GM10248 (cell line): ENCODE measurements at regions not wholly inside any gene's neighbourhood (a gene's known extent, or its start where the extent isn't known, plus 50 kb on each side); places are given as distances from the start of the nearest gene placed in this dataset.

Experiments
- CTCF ChIA-PET: fragments of 300-600 bp; sonication (Branson Sonifier 250); formaldehyde crosslinking; extraction: SDS; loops from one replicate; lab custom pipeline; 2021; ENCODE audit warnings: antibody characterized with exemption; lab: Yijun Ruan, JAX
- POLR2A ChIA-PET: fragments of 350-650 bp; sonication (Branson Sonifier 250); formaldehyde crosslinking; extraction: SDS; loops from one replicate; lab custom pipeline; 2020; ENCODE audit warnings: antibody characterized with exemption; lab: Yijun Ruan, JAX
- DNase-seq: peaks from one replicate; pipeline ENCODE4 v3.0.0; 2012; ENCODE audit errors: extremely low spot score
- CTCF ChIP-seq: IDR thresholded peaks from 2 replicates; pipeline ENCODE4 v1.5.1; 2012; ENCODE audit warnings: mild to moderate bottlenecking, low read depth; ENCODE audit errors: extremely low read depth, missing control alignments, control extremely low read depth

DNA sequence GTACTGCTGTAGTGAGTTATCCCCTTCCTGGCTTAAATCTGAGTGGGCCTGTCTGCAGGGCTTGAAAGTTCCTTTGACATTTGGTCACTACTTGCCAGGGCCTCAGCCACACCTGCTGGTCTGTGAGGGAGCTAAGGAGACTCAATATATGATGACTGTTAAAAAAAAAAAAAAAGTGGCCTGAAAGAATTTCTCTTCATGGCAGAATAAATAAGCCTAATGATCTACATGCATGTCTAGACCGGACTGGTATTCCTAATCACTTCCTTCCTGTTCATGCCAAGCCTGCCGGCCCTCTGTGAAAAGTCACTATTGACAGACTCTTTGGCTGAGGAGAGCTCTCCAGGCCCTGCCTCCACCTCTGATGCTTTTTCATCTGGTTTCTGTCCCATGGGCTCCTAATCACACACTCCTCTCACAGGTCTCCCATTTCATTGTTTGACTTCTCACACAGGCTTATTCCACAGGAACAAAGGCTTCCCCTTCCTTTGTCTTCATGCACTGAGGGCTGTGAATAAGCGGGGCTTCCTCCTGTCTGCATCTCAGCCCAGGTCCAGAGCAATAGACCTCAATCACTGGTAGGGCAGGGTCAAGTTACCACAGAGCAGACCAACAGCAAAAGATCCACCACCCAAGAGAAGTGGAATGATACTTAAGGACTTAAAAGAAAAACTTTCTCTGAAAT is 99.1 kb upstream of the SEC61G start:
- CTCF ChIA-PET: interaction anchor here (1.0 to 1.4 kb wide), 2 partner anchors 12 to 84 kb away, joined by 3 to 4 read pairs; no protein-coding TSS in a partner anchor
- no peak for DNase-seq
- POLR2A ChIA-PET: no interaction called here
- TF ChIP-seq CTCF: no peak

- ChIA-PET CTCF (interaction anchor here (1.0 kb wide), 1 partner anchor 11 kb away, joined by 4 read pairs; no protein-coding TSS in a partner anchor), POLR2A (no interaction called here)
- no peak for TF ChIP-seq CTCF
- no peak for DNase-seq
These were observed 100.1 kb upstream of the SEC61G start for GRCh38 chr7:54859066-54859465.

DNA sequence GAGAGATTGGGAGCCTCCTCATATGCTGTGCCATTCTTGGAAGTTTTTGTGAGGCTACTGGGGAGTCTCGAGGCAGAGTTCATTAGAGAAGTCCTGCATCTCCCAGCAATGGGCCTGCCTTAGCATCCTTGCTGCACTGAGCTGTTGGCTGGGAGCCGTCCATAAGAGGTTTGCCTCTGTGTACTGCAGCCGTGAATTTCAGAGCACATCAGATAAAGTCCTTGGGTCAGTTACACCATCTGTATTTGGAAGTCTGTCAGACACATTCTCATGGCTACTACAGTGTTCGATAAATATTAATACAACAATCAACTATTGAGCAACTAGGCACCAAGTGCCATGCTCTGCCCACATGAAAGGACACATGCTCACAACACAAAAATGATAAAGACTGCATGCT is 100.5 kb upstream of the SEC61G start:
- ChIA-PET CTCF (no interaction called here), POLR2A (no interaction called here)
- TF ChIP-seq CTCF: no peak
- no peak for DNase-seq

GRCh38 chr7:54860003-54860775 is 101.2 kb upstream of the SEC61G start:
- ChIA-PET POLR2A (no interaction called here), CTCF (interaction anchor here (1.3 kb wide), 1 partner anchor 395 kb away, joined by 4 read pairs; no protein-coding TSS in a partner anchor)
- TF ChIP-seq CTCF: no peak
- DNase-seq: no peak

DNA sequence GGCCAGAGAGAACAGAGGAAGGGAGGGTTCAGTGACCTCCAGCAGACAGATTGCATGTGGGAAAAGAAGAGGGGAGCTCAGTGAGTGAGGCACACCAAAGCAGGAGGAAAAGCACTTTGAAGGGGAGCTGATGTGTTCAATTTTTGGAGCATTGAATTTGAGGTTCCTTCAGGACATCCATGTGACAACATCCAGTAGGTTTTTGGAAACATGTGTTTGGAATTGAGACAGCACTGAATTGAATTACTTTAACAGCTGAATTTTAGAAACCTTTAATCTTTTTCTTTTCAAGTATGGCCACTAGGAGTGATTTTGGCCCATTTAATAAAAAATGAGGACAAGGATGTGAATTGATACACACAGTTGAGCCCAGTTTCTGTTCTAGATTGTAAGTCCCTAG is 101.8 kb upstream of the SEC61G start:
- ChIA-PET POLR2A (no interaction called here), CTCF (interaction anchor here (1.3 kb wide), 1 partner anchor 394 kb away, joined by 4 read pairs; no protein-coding TSS in a partner anchor)
- DNase-seq: no peak
- TF ChIP-seq CTCF: no peak

GRCh38 chr7:54864663-54865062 is 105.7 kb upstream of the SEC61G start:
- no peak for DNase-seq
- no peak for TF ChIP-seq CTCF
- POLR2A ChIA-PET: no interaction called here
- CTCF ChIA-PET: no interaction called here
